ENCODE measurements at regions not wholly inside any gene's neighbourhood (a gene's known extent, or its start where the extent isn't known, plus 50 kb on each side); places are given as distances from the start of the nearest gene placed in this dataset.

GRCh38 chr19:31959527-31960018 is 385.8 kb upstream of the ZNF507 start:
- POLR2A ChIA-PET (ENCODE audit: unreplicated experiment), result no interaction called here

More at GRCh38 chr19:31959527-31960018, 385.8 kb upstream of the ZNF507 start:
- H3K9me3 ChIP-seq (ENCODE audit: control insufficient read depth, insufficient read depth, low read length), result peaks cover 21% of the 10 kb centered on the region
- no peaks in the 10 kb centered on the region for H3K27me3 ChIP-seq (ENCODE audit: control insufficient read depth, insufficient read depth, low read length)
- no peak overlapping the region for H3K14ac ChIP-seq (replicated peaks; ENCODE audit: low read depth, low read length)
- H2BK15ac ChIP-seq (ENCODE audit: low read depth, low read length), result no peak overlapping the region
- no peak overlapping the region for H2AK5ac ChIP-seq (ENCODE audit: low read depth, low read length)
- H4K20me1 ChIP-seq (ENCODE audit: insufficient read depth, low read length), result no peaks in the 10 kb centered on the region
- CTCF ChIA-PET, result no interaction called here
- H3K4me2 ChIP-seq (ENCODE audit: low read depth, low read length), result no peak overlapping the region
- no peak overlapping the region for H2AK9ac ChIP-seq (replicated peaks; ENCODE audit: low read depth, low read length, poor library complexity)
- in situ Hi-C loops (cut with MboI; ENCODE audit: low sequenced_read_pairs), result no loop called here
- dilution Hi-C loops (cut with HindIII; ENCODE audit: low sequenced_read_pairs, unreplicated experiment), result no loop called here
- H2BK20ac ChIP-seq (ENCODE audit: low read depth, low read length), result no peak overlapping the region
- intact Hi-C loops (cut with micrococcal nuclease), result no loop called here
- WGBS, 2 experiments (ENCODE audit: extremely low coverage in 2 of 2, insufficient read length in 1 of 2), result 89% methylated on average over 9 of the region's 15 CpGs; no CpG with 5 or more reads in 1 of the 2 experiments
- no TSS peak for BruUV-seq (replicated peaks)
- H3K9ac ChIP-seq (ENCODE audit: low read depth, low read length), result no peak overlapping the region
- no peak overlapping the region for H4K5ac ChIP-seq (ENCODE audit: low read depth, low read length)
- no peak for DNase-seq
- no peak overlapping the region for H3K4ac ChIP-seq (ENCODE audit: low read depth, low read length)
- no peaks in the 10 kb centered on the region for H3K4me1 ChIP-seq (ENCODE audit: control insufficient read depth, insufficient read depth, low read length)
- H2AFZ ChIP-seq (replicated peaks; ENCODE audit: low read length, poor library complexity), result no peak overlapping the region
- H4K8ac ChIP-seq (ENCODE audit: low read depth in 2 of 2, low read length in 2 of 2), result no peak overlapping the region
- H2BK120ac ChIP-seq (ENCODE audit: low read depth, low read length), result no peak overlapping the region
- H2BK5ac ChIP-seq (ENCODE audit: low read depth, low read length, poor library complexity, severe bottlenecking), result no peak overlapping the region
- H3K18ac ChIP-seq (ENCODE audit: low read depth, low read length), result no peak overlapping the region
- TF ChIP-seq CEBPB (IDR thresholded peaks at IDR 0.05; ENCODE audit: low read depth, low read length) (no peak), MAFK (IDR thresholded peaks at IDR 0.05; ENCODE audit: low read depth, low read length) (no peak), RCOR1 (IDR thresholded peaks at IDR 0.05; ENCODE audit: insufficient replicate concordance, low read length) (no peak), RFX5 (IDR thresholded peaks at IDR 0.05; ENCODE audit: low read depth, low read length) (no peak), SMC3 (IDR thresholded peaks at IDR 0.05; ENCODE audit: low read depth, low read length) (no peak), BHLHE40 (IDR thresholded peaks at IDR 0.05; ENCODE audit: low read depth, low read length) (no peak), RAD21 (IDR thresholded peaks at IDR 0.05; ENCODE audit: low read length) (no peak), ELK1 (IDR thresholded peaks at IDR 0.05; ENCODE audit: borderline replicate concordance, low read depth, low read length) (no peak), CHD1 (IDR thresholded peaks at IDR 0.05; ENCODE audit: low read depth, low read length) (no peak), MAZ (IDR thresholded peaks at IDR 0.05; ENCODE audit: borderline replicate concordance, low read depth, low read length) (no peak), USF2 (IDR thresholded peaks at IDR 0.05; ENCODE audit: low read depth, low read length) (no peak), FOS (IDR thresholded peaks at IDR 0.05; ENCODE audit: low read depth, low read length) (no peak), POLR2A (IDR thresholded peaks at IDR 0.05; ENCODE audit: low read depth, low read length) (no peak), NFE2L2 (IDR thresholded peaks at IDR 0.05; ENCODE audit: low read depth, low read length) (no peak), MXI1 (IDR thresholded peaks at IDR 0.05; ENCODE audit: borderline replicate concordance, low read depth, low read length) (no peak)
- TF ChIP-seq, protein P1, sequence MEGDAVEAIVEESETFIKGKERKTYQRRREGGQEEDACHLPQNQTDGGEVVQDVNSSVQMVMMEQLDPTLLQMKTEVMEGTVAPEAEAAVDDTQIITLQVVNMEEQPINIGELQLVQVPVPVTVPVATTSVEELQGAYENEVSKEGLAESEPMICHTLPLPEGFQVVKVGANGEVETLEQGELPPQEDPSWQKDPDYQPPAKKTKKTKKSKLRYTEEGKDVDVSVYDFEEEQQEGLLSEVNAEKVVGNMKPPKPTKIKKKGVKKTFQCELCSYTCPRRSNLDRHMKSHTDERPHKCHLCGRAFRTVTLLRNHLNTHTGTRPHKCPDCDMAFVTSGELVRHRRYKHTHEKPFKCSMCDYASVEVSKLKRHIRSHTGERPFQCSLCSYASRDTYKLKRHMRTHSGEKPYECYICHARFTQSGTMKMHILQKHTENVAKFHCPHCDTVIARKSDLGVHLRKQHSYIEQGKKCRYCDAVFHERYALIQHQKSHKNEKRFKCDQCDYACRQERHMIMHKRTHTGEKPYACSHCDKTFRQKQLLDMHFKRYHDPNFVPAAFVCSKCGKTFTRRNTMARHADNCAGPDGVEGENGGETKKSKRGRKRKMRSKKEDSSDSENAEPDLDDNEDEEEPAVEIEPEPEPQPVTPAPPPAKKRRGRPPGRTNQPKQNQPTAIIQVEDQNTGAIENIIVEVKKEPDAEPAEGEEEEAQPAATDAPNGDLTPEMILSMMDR (conservative IDR thresholded peaks at IDR 0.05; ENCODE audit: low read depth, low read length), result no peak
- no peak overlapping the region for H3K4me3 ChIP-seq (ENCODE audit: insufficient read depth, low read depth, low read length)
- no peaks in the 10 kb centered on the region for H3K79me1 ChIP-seq (ENCODE audit: low read depth in 1 of 2, low read length in 2 of 2)
- H3K56ac ChIP-seq (ENCODE audit: extremely low read depth, insufficient read depth, low read length), result no peak overlapping the region
- ATAC-seq (ENCODE audit: low read depth), result no peak
- no peaks in the 10 kb centered on the region for H3K36me3 ChIP-seq (ENCODE audit: control insufficient read depth, insufficient read depth, low read length)
- no peaks in the 10 kb centered on the region for H3K9me1 ChIP-seq (ENCODE audit: insufficient read depth, low read length)
- no peak overlapping the region for H3K23ac ChIP-seq (ENCODE audit: low read depth, low read length)
- no peak overlapping the region for H3K27ac ChIP-seq (ENCODE audit: insufficient read depth, low read length)
- H4K91ac ChIP-seq (ENCODE audit: insufficient read depth, low read depth, low read length), result no peak overlapping the region

All from IMR-90 (cell line).